MM.1S (cell line): ENCODE measurements at regions not wholly inside any gene's neighbourhood (a gene's known extent, or its start where the extent isn't known, plus 50 kb on each side); places are given as distances from the start of the nearest gene placed in this dataset.

Source experiments
- CTCF ChIP-seq: fragments of 300-600 bp; sonication (generic); IDR thresholded peaks from 2 replicates; pipeline ENCODE4 v1.5.1; 2016; ENCODE audit warnings: antibody characterized with exemption, low read length, mixed read lengths
- EZH2 ChIP-seq: fragments of 300-600 bp; sonication (generic); optimal IDR thresholded peaks from 2 replicates; pipeline ENCODE3; 2017; ENCODE audit warnings: low read depth, mild to moderate bottlenecking, antibody characterized with exemption, low read length, mixed read lengths
- EZH2phosphoT487 ChIP-seq: fragments of 300-600 bp; sonication (generic); IDR thresholded peaks from 2 replicates; pipeline ENCODE4 v1.6.1; 2018; ENCODE audit warnings: antibody characterized with exemption, low read length

GRCh38 chr13:44072536-44072935 is 192.8 kb downstream of the LACC1 start:
- no peak for TF ChIP-seq CTCF
- no peak for TF ChIP-seq EZH2phosphoT487
- TF ChIP-seq EZH2: no peak
